Islet of Langerhans (tissue), 1 donor: ENCODE measurements at regions not wholly inside any gene's neighbourhood (a gene's known extent, or its start where the extent isn't known, plus 50 kb on each side); places are given as distances from the start of the nearest gene placed in this dataset.

Experiments used
- FAIRE-seq: peaks from one replicate; lab custom pipeline; 2011; peaks lifted over from hg19 to GRCh38; lab: Jason Lieb, UNC

DNA sequence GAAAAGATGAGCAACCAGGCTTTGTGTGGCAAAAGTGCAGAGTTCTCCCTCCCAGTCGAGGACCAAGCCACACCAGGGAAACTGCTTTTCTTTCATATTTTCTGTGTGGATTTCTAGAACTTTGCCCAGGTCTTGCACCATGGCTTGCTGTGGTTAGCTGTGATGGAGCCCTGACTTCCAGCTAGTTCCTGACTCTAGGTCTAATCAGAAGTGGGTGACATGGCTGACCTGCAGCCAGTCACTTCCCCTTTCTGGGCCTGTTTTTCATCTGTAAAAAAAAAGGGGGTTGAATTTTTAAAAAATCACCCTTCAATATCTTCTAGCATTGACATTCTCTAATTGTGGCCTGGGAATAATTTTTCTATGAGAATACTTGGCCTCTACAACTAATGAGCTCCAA is 491.2 kb upstream of the USP24 start:
- no peak for FAIRE-seq

DNA sequence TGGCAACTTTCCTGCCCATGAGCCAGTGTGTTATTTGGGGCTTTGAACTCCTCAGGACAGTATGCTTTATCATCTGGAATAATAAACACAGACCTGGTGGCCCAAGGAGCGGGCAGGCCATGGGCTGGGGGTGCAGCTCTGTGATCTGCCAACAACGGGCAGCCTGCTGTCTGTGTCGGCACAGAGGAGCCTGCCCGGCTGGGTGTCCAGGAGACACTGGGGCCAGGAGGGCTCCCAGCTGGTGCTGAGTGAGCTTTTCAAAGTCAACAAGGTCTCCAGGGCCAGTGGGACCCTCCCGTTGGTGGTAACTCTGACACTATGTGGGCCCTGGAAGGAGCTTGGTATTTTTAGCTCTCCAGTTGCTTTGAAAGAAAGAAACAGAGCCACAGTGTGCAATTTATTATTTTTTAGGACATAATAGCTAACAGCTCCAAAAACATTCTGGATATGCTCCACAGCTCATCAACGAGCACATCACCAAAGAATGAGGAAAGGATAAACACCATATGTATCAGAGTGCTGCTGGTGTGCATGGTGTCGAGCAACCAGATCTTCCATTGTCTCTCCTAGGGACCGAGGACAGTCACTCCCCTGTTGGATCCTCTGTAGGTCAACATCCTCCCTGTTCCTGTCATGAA is 488.7 kb upstream of the USP24 start:
- FAIRE-seq, result no peak

GRCh38 chr1:55702064-55702463 is 486.9 kb upstream of the USP24 start:
- no peak for FAIRE-seq

GRCh38 chr1:55700359-55701130 is 485.4 kb upstream of the USP24 start:
- FAIRE-seq, result no peak

GRCh38 chr1:55699228-55699627 is 484.1 kb upstream of the USP24 start:
- FAIRE-seq, result no peak

DNA sequence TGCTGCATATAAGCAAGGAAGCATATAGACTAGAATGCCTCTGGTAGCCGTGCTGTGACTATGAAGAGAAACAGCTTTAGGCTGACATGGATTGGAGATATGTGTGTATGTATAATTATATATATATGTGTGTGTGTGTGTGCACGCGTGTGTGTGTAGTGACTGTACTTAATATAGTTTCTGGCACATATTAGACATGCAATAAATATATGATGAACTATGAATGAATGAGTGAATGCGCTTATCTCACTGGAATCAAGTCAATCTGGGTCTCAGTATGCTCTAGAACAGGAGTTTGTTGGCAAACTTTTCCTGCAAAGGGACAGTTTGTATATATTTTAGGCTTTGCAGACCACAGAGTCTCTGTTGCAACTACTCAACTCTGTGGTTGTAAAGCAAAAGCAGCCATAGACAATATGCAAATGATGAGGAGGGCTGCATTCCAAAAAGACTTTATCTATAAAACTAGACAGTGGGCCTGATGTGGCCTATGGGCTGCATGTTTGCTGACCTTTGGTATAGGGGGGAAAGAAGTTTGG is 482.9 kb upstream of the USP24 start:
- no peak for FAIRE-seq

- FAIRE-seq, result no peak
These were observed 481.7 kb upstream of the USP24 start for GRCh38 chr1:55696891-55697290.

DNA sequence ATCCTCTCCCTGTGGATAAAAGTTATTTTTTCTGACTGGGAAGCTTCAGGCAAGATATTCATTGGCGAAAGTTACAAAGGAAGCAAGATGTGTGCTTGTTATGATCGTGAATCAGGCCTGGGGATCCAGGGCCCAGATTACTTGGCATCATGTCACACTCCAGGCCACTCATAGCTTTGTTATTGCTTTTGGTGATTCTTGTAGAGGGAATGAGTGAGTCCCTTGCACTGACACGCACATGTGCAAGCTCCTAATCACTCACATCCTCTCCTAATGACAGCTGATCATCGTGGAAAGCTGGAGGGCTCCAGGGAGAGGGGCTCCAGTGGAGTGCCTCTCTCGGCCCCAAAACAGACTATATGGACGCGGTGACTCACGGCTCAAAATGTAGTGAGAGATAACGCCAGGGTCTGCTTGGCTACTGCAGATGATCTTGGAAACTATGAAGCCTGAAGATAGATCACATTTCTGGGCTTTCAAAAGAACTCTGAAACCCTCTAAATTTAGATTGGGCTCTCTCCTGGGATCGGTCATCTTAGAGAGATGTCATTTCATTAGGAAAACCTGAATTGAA is 481.1 kb upstream of the USP24 start:
- no peak for FAIRE-seq

- no peak for FAIRE-seq
These were observed 480.4 kb upstream of the USP24 start for GRCh38 chr1:55695552-55695951.

DNA sequence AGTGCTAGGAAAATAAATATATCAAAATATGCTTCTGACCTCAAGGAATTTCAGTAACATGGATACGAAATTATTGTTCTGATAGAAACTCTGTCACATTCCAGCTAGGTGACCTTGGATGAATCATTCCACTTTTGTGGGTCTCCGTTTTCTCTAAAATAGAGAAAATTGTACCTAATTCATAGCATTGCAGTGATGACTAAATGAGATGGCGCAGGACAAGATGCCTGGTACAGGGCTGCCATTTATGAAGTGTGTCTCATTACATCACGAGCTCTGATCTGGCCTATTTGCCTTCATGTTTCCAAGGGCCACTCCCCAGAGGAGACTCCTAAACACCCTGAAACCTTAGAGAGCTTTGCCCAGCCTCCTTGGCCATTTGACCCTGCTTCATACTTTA is 480.0 kb upstream of the USP24 start:
- no peak for FAIRE-seq

DNA sequence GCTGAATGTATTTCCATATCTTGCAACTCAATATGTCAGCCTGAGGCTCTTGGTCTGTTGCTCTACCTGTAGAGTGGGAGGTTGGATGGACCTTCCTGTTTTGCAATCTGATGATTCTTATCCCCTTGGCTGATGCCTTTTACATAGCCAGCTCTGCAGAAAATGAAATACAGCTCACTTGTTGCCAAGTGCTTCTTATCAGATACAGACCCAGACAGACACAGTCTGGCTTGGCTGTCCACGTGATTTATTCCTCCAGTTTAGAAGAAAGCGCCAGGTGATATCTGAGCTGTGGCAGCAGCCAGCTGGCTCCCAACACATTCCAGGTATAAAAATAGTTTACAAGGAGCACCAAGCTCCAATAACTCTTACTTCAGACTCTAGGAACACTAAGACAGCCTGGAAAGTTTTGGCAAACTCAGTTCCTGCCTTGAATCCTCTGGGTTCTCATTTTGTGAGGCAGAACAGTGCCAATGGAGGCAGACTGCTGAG is 479.2 kb upstream of the USP24 start:
- no peak for FAIRE-seq

GRCh38 chr1:55692726-55693125 is 477.6 kb upstream of the USP24 start:
- FAIRE-seq, result no peak

GRCh38 chr1:55690366-55690765 is 475.2 kb upstream of the USP24 start:
- FAIRE-seq, result no peak

DNA sequence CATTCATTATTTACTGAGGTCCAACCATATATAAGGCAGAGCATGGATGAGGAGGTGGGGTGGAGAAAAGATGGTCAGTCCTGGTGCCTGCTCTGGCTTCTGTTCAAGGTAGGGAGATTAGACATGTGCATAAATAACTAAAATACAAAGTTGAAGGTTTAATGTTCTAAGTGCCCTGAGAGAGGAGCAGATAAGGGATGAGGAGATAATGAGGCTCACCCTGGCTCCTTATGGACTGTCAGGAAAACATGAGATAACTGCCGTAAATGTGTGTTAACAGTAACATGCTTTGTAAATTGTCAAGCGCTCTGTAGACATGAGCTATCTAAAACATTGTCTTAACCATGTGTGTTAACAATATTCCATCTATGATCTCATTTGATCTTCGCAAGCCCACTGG is 474.6 kb upstream of the USP24 start:
- no peak for FAIRE-seq

- no peak for FAIRE-seq
These were observed 470.4 kb upstream of the USP24 start for GRCh38 chr1:55685560-55685959.

DNA sequence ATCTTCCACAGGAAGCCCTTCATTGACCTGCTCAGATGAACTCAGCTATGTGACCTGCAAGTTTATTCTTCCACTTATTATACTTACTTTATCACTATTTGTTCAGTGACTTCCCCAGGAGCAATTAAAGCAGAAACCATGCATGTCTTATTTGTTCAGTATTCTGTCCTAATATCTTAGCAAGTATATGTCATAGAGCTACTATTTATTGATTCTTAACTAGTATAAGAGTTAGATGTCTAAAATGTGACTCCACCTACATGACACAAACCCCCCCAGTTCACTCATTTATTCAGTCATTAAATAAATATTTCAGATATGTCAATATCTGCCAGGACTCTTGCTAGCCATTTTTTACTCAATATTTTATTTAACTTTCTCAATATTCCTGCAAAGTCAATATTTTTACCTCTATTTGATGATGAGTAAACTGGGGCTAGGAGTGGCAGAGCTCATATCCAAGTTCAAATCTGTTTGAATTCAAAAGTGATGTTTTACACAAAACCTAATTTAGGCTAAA is 469.0 kb upstream of the USP24 start:
- no peak for FAIRE-seq

GRCh38 chr1:55682198-55682597 is 467.0 kb upstream of the USP24 start:
- FAIRE-seq, result no peak

GRCh38 chr1:55679971-55680370 is 464.8 kb upstream of the USP24 start:
- FAIRE-seq, result no peak

GRCh38 chr1:55673416-55673815 is 458.3 kb upstream of the USP24 start:
- no peak for FAIRE-seq

- FAIRE-seq, result no peak
These were observed 455.3 kb upstream of the USP24 start for GRCh38 chr1:55670331-55671082.

- no peak for FAIRE-seq
These were observed 454.1 kb upstream of the USP24 start for GRCh38 chr1:55669293-55669692.

- no peak for FAIRE-seq
These were observed 447.7 kb upstream of the USP24 start for GRCh38 chr1:55662875-55663274.
